HG03354 (cell line): ENCODE measurements at regions not wholly inside any gene's neighbourhood (a gene's known extent, or its start where the extent isn't known, plus 50 kb on each side); places are given as distances from the start of the nearest gene placed in this dataset.

Source experiments
- ATAC-seq: cut with Tn5 transposase; IDR thresholded peaks from one replicate; pipeline ENCODE4 v1.9.1; 2021; ENCODE audit warnings: mild to moderate bottlenecking; ENCODE audit not compliant: unreplicated experiment, poor library complexity, severe bottlenecking

GRCh38 chrX:33465137-33465536 is 253.8 kb upstream of the DMD start:
- ATAC-seq, result no peak

GRCh38 chrX:33457102-33457501 is 245.8 kb upstream of the DMD start:
- ATAC-seq, result no peak

- no peak for ATAC-seq
Measured at GRCh38 chrX:33447285-33447684, 235.9 kb upstream of the DMD start.

- peak; percentile 86 for ATAC-seq
Measured at GRCh38 chrX:33434256-33435092, 223.1 kb upstream of the DMD start.

GRCh38 chrX:33416273-33416805 is 205.0 kb upstream of the DMD start:
- no peak for ATAC-seq

- ATAC-seq, result no peak
Measured at GRCh38 chrX:33415459-33415858, 204.1 kb upstream of the DMD start.

GRCh38 chrX:33385546-33385945 is 174.2 kb upstream of the DMD start:
- ATAC-seq, result no peak

- ATAC-seq, result no peak
Measured at GRCh38 chrX:33379839-33380238, 168.5 kb upstream of the DMD start.

- no peak for ATAC-seq
Measured at GRCh38 chrX:33357606-33358005, 146.3 kb upstream of the DMD start.

- no peak for ATAC-seq
Measured at GRCh38 chrX:33339219-33339618, 127.9 kb upstream of the DMD start.

- ATAC-seq, result peak; percentile 79
Measured at GRCh38 chrX:33336783-33337182, 125.4 kb upstream of the DMD start.

GRCh38 chrX:33333271-33333670 is 121.9 kb upstream of the DMD start:
- ATAC-seq, result no peak

- no peak for ATAC-seq
Measured at GRCh38 chrX:33330798-33331197, 119.4 kb upstream of the DMD start.

GRCh38 chrX:33324099-33324498 is 112.8 kb upstream of the DMD start:
- no peak for ATAC-seq

GRCh38 chrX:33307911-33308354 is 96.6 kb upstream of the DMD start:
- ATAC-seq, result no peak

- no peak for ATAC-seq
Measured at GRCh38 chrX:33298622-33299021, 87.3 kb upstream of the DMD start.

- ATAC-seq, result no peak
Measured at GRCh38 chrX:33285550-33285949, 74.2 kb upstream of the DMD start.

- no peak for ATAC-seq
Measured at GRCh38 chrX:33277046-33277445, 65.7 kb upstream of the DMD start.

- ATAC-seq, result no peak
Measured at GRCh38 chrX:33273535-33273934, 62.2 kb upstream of the DMD start.

- ATAC-seq, result no peak
Measured at GRCh38 chrX:33272986-33273385, 61.6 kb upstream of the DMD start.
